ENCODE measurements at regions not wholly inside any gene's neighbourhood (a gene's known extent, or its start where the extent isn't known, plus 50 kb on each side); places are given as distances from the start of the nearest gene placed in this dataset.

- TF ChIP-seq CTCF (IDR thresholded peaks at IDR 0.05): no peak
- Histone ChIP-seq H3K36me3 (no peaks in the 10 kb centered on the region), H3K4me1 (no peaks in the 10 kb centered on the region), H3K9ac (ENCODE audit: low read depth in 2 of 2, low read length in 2 of 2) (no peak overlapping the region), H3K9me3 (no peaks in the 10 kb centered on the region), H3K27me3 (no peaks in the 10 kb centered on the region), H3K27ac (no peak overlapping the region), H3K4me3 (no peak overlapping the region)
- intact Hi-C loops (cut with DNase I): no loop called here
- no peak for DNase-seq
These were observed 244.7 kb downstream of the BTG1 start for GRCh38 chr12:91900971-91901370.

- no peaks in the 10 kb centered on the region for H3K36me3 ChIP-seq
- no peaks in the 10 kb centered on the region for H3K4me1 ChIP-seq
- TF ChIP-seq CTCF (IDR thresholded peaks at IDR 0.05): no peak
- intact Hi-C loops (cut with DNase I): no loop called here
- H3K9ac ChIP-seq (ENCODE audit: low read depth in 2 of 2, low read length in 2 of 2): no peak overlapping the region
- no peak overlapping the region for H3K4me3 ChIP-seq
- H3K27me3 ChIP-seq: no peaks in the 10 kb centered on the region
- no peak for DNase-seq
- no peaks in the 10 kb centered on the region for H3K9me3 ChIP-seq
- H3K27ac ChIP-seq: no peak overlapping the region
These were observed 246.6 kb downstream of the BTG1 start for GRCh38 chr12:91899056-91899455.

- no peak overlapping the region for H3K9ac ChIP-seq (ENCODE audit: low read depth in 2 of 2, low read length in 2 of 2)
- intact Hi-C loops (cut with DNase I): no loop called here
These were observed 248.6 kb downstream of the BTG1 start for GRCh38 chr12:91897025-91897515.

GRCh38 chr12:91896286-91897024 is 249.2 kb downstream of the BTG1 start:
- TF ChIP-seq CTCF (IDR thresholded peaks at IDR 0.05): no peak

More at GRCh38 chr12:91897025-91897515, 248.6 kb downstream of the BTG1 start:
- Histone ChIP-seq H3K4me3 (no peak overlapping the region), H3K9me3 (no peaks in the 10 kb centered on the region), H3K36me3 (no peaks in the 10 kb centered on the region), H3K27ac (no peak overlapping the region), H3K27me3 (no peaks in the 10 kb centered on the region), H3K4me1 (no peaks in the 10 kb centered on the region)
- no peak for TF ChIP-seq CTCF (IDR thresholded peaks at IDR 0.05)
- DNase-seq: no peak

GRCh38 chr12:91894911-91895310 is 250.7 kb downstream of the BTG1 start:
- H3K4me3 ChIP-seq: no peak overlapping the region
- H3K9me3 ChIP-seq: no peaks in the 10 kb centered on the region
- TF ChIP-seq CTCF (IDR thresholded peaks at IDR 0.05): no peak
- H3K36me3 ChIP-seq: no peaks in the 10 kb centered on the region
- no peaks in the 10 kb centered on the region for H3K4me1 ChIP-seq
- no peak overlapping the region for H3K27ac ChIP-seq
- no peak for DNase-seq
- no peak overlapping the region for H3K9ac ChIP-seq (ENCODE audit: low read depth in 2 of 2, low read length in 2 of 2)
- intact Hi-C loops (cut with DNase I): no loop called here
- no peaks in the 10 kb centered on the region for H3K27me3 ChIP-seq

More at GRCh38 chr12:91896286-91897024, 249.2 kb downstream of the BTG1 start:
- intact Hi-C loops (cut with DNase I): no loop called here
- H3K27me3 ChIP-seq: no peaks in the 10 kb centered on the region
- no peak overlapping the region for H3K4me3 ChIP-seq
- no peak overlapping the region for H3K9ac ChIP-seq (ENCODE audit: low read depth in 2 of 2, low read length in 2 of 2)
- H3K4me1 ChIP-seq: no peaks in the 10 kb centered on the region
- no peaks in the 10 kb centered on the region for H3K9me3 ChIP-seq
- no peak for DNase-seq
- H3K36me3 ChIP-seq: no peaks in the 10 kb centered on the region
- H3K27ac ChIP-seq: no peak overlapping the region

Measured in colonic mucosa (tissue), 4 donors.